ENCODE measurements at regions not wholly inside any gene's neighbourhood (a gene's known extent, or its start where the extent isn't known, plus 50 kb on each side); places are given as distances from the start of the nearest gene placed in this dataset.
"Not testable (repeated sequence)": the region's sequence is repeated elsewhere in the genome, so short reads cannot be mapped to it uniquely, and the experiment has no call there.

DNA sequence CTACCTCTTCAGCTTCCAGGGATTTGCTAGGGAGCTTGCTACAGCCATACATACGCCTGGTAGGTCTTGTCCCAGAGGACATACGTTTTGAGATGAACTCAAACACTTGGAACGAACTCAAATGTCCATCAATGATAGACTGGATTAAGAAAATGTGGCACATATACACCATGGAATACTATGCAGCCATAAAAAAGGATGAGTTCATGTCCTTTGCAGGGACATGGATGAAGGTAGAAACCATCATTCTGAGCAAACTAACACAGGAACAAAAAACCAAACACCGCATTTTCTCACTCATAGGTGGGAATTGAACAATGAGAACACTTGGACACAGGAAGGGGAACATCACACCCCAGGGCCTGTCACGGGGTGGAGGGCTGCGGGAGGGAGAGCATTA lies 68.6 kb upstream of the SGK1 start:
- H3K4me3 ChIP-seq (replicated peaks in 1 of 3; ENCODE audit: insufficient read depth in 1 of 3, low read depth in 1 of 3, low read length in 3 of 3); H3K4me2 ChIP-seq (ENCODE audit: insufficient read depth, low read length); intact Hi-C loops (cut with micrococcal nuclease); H3K9me1 ChIP-seq (replicated peaks; ENCODE audit: control insufficient read depth, extremely low read depth, insufficient read depth, low read length); H3K27me3 ChIP-seq (ENCODE audit: control insufficient read depth in 2 of 2, insufficient read depth in 2 of 2, low read length in 2 of 2); H4K20me1 ChIP-seq (replicated peaks; ENCODE audit: control insufficient read depth, extremely low read depth, insufficient read depth, low read length); H3K9ac ChIP-seq (replicated peaks; ENCODE audit: extremely low read depth, insufficient read depth, low read length); H3K36me3 ChIP-seq (ENCODE audit: control insufficient read depth in 2 of 2, extremely low read depth in 1 of 2, insufficient read depth in 2 of 2, low read length in 2 of 2); H3K79me2 ChIP-seq (ENCODE audit: control insufficient read depth, insufficient read depth, low read length); H2AFZ ChIP-seq (ENCODE audit: low read depth, low read length); H3K4me1 ChIP-seq (ENCODE audit: control insufficient read depth, extremely low read depth, insufficient read depth, low read length); H3K9me3 ChIP-seq (replicated peaks; ENCODE audit: control insufficient read depth, insufficient read depth, low read length); BruUV-seq (replicated peaks); dilution Hi-C loops (cut with MboI; ENCODE audit: extremely low pct_ligation_motif_present, low sequenced_read_pairs); DNase-seq (ENCODE audit: low read depth, low spot score); FAIRE-seq; POLR2A ChIA-PET; H3K27ac ChIP-seq (ENCODE audit: insufficient read depth, low read depth, low read length): not testable (repeated sequence)
- CTCF ChIA-PET: interaction anchor here (0.7 kb wide), 1 partner anchor 221 kb away, joined by 3 read pairs; no protein-coding TSS in a partner anchor

DNA sequence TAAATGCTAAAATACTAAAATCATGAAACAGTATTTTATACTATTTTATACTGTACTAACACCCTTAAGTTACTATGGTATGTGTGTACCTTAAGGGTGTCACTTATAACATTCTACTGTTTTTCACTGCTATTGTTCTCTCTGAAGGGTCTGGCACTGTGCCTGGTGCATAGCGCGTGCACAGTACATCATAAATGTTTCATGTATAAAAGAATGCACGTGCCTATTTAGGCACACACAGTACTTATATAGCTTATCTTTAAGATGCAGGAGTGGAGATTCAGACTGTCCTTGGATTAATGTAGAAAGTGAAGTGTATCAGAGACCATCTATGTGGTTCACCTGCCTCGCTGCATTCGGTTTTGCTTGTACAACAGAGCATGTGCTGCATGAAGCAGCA lies 64.0 kb upstream of the SGK1 start:
- dilution Hi-C loops (cut with MboI; ENCODE audit: extremely low pct_ligation_motif_present, low sequenced_read_pairs): no loop called here
- no peak for FAIRE-seq
- Histone ChIP-seq H3K4me2 (ENCODE audit: insufficient read depth, low read length) (no peak overlapping the region), H3K9me1 (replicated peaks; ENCODE audit: control insufficient read depth, extremely low read depth, insufficient read depth, low read length) (no peaks in the 10 kb centered on the region), H3K27ac (ENCODE audit: insufficient read depth, low read depth, low read length) (no peak overlapping the region), H3K9me3 (replicated peaks; ENCODE audit: control insufficient read depth, insufficient read depth, low read length) (no peaks in the 10 kb centered on the region), H4K20me1 (replicated peaks; ENCODE audit: control insufficient read depth, extremely low read depth, insufficient read depth, low read length) (no peaks in the 10 kb centered on the region), H3K4me3 (replicated peaks in 1 of 3; ENCODE audit: insufficient read depth in 1 of 3, low read depth in 1 of 3, low read length in 3 of 3) (no peak overlapping the region), H3K36me3 (ENCODE audit: control insufficient read depth in 2 of 2, extremely low read depth in 1 of 2, insufficient read depth in 2 of 2, low read length in 2 of 2) (no peaks in the 10 kb centered on the region), H2AFZ (ENCODE audit: low read depth, low read length) (no peak overlapping the region), H3K9ac (replicated peaks; ENCODE audit: extremely low read depth, insufficient read depth, low read length) (no peak overlapping the region), H3K27me3 (ENCODE audit: control insufficient read depth in 2 of 2, insufficient read depth in 2 of 2, low read length in 2 of 2) (no peaks in the 10 kb centered on the region), H3K4me1 (ENCODE audit: control insufficient read depth, extremely low read depth, insufficient read depth, low read length) (no peaks in the 10 kb centered on the region), H3K79me2 (ENCODE audit: control insufficient read depth, insufficient read depth, low read length) (no peaks in the 10 kb centered on the region)
- BruUV-seq (replicated peaks): no TSS peak
- ChIA-PET CTCF (interaction anchor here (0.6 to 1.4 kb wide), 4 partner anchors 9 to 559 kb away, joined by 3 to 7 read pairs (median 3); no protein-coding TSS in a partner anchor), POLR2A (no interaction called here)
- intact Hi-C loops (cut with micrococcal nuclease): no loop called here
- DNase-seq (ENCODE audit: low read depth, low spot score): peak; percentile 88
- no peak for TF ChIP-seq MYC (IDR thresholded peaks at IDR 0.05; ENCODE audit: low read depth, low read length)
- TF ChIP-seq, protein P1, sequence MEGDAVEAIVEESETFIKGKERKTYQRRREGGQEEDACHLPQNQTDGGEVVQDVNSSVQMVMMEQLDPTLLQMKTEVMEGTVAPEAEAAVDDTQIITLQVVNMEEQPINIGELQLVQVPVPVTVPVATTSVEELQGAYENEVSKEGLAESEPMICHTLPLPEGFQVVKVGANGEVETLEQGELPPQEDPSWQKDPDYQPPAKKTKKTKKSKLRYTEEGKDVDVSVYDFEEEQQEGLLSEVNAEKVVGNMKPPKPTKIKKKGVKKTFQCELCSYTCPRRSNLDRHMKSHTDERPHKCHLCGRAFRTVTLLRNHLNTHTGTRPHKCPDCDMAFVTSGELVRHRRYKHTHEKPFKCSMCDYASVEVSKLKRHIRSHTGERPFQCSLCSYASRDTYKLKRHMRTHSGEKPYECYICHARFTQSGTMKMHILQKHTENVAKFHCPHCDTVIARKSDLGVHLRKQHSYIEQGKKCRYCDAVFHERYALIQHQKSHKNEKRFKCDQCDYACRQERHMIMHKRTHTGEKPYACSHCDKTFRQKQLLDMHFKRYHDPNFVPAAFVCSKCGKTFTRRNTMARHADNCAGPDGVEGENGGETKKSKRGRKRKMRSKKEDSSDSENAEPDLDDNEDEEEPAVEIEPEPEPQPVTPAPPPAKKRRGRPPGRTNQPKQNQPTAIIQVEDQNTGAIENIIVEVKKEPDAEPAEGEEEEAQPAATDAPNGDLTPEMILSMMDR (IDR thresholded peaks at IDR 0.05; ENCODE audit: extremely low read depth in 1 of 2, insufficient read depth in 1 of 2, low read depth in 1 of 2, low read length in 2 of 2): no peak
- no peak for TF ChIP-seq POLR2AphosphoS5 (IDR thresholded peaks at IDR 0.05; ENCODE audit: insufficient read depth, low read depth, low read length)
- no peak for TF ChIP-seq JUN (IDR thresholded peaks at IDR 0.05; ENCODE audit: borderline replicate concordance, insufficient read depth, insufficient read length, low read depth)
- TF ChIP-seq POLR2A (IDR thresholded peaks at IDR 0.05; ENCODE audit: low read depth, low read length): no peak
- TF ChIP-seq, protein P2, sequence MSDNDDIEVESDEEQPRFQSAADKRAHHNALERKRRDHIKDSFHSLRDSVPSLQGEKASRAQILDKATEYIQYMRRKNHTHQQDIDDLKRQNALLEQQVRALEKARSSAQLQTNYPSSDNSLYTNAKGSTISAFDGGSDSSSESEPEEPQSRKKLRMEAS (IDR thresholded peaks at IDR 0.05; ENCODE audit: insufficient read depth, insufficient read length): no peak
- no peak for TF ChIP-seq GATA2 (IDR thresholded peaks at IDR 0.05; ENCODE audit: insufficient read depth, insufficient read length, low read depth, low read length)
- TF ChIP-seq EZH2 (IDR thresholded peaks at IDR 0.05; ENCODE audit: borderline replicate concordance, low read depth, low read length, severe bottlenecking): no peak
- TF ChIP-seq FOS (IDR thresholded peaks at IDR 0.05; ENCODE audit: borderline replicate concordance, insufficient read depth, low read length): no peak

Measured in endothelial cell of umbilical vein (primary cell).